Caco-2 (cell line): ENCODE measurements at regions not wholly inside any gene's neighbourhood (a gene's known extent, or its start where the extent isn't known, plus 50 kb on each side); places are given as distances from the start of the nearest gene placed in this dataset.

Experiments
- BruUV-seq: library from RNA; stranded (reverse); fragments of 400-500 nt; replicated peaks from 2 replicates; lab custom pipeline; 2021; lab: Mats Ljungman, UMichigan
- CTCF ChIA-PET: fragments of 300-600 bp; sonication (Branson Sonifier 250); formaldehyde crosslinking; loops from one replicate; lab custom pipeline; 2022; ENCODE audit warnings: antibody characterized with exemption; lab: Charles Lee
- POLR2A ChIA-PET: fragments of 300-600 bp; sonication (Branson Sonifier 250); formaldehyde crosslinking; loops from one replicate; lab custom pipeline; 2022; ENCODE audit warnings: antibody characterized with exemption; lab: Charles Lee
- DNase-seq, 2 experiments: peaks; one replicate each; pipeline versions ENCODE4 v3.0.0 to v3.0.0-alpha.2; 2020 to 2022
- H3K27me3 ChIP-seq: replicated peaks from 2 replicates; pipeline ENCODE4 v1.6.0; 2011; ENCODE audit warnings: low read length; ENCODE audit not compliant: control insufficient read depth, insufficient read depth
- H3K36me3 ChIP-seq: 2 replicates; pipeline ENCODE4 v1.5.1; 2011; ENCODE audit warnings: low read length; ENCODE audit not compliant: control insufficient read depth, insufficient read depth
- H3K4me1 ChIP-seq: fragments of 250-450 bp; sonication (Bioruptor Pico); 2 replicates; pipeline ENCODE4 v1.5.1; 2020; ENCODE audit warnings: mild to moderate bottlenecking
- H3K4me3 ChIP-seq: 2 replicates; pipeline ENCODE4 v1.5.1; 2011; ENCODE audit warnings: low read depth, mild to moderate bottlenecking, control low read depth, low read length
- H3K9me3 ChIP-seq: fragments of 250-450 bp; sonication (Bioruptor Pico); 2 replicates; pipeline ENCODE4 v1.5.1; 2020; ENCODE audit warnings: mild to moderate bottlenecking, moderate library complexity
- H3K27ac Mint-ChIP-seq: one replicate; pipeline ENCODE4 v1.8.0; 2022; ENCODE audit warnings: mixed read lengths; ENCODE audit not compliant: unreplicated experiment
- H3K27me3 Mint-ChIP-seq: one replicate; pipeline ENCODE4 v1.8.0; 2022; ENCODE audit warnings: mixed read lengths; ENCODE audit not compliant: insufficient read depth, unreplicated experiment
- H3K36me3 Mint-ChIP-seq: one replicate; pipeline ENCODE4 v1.8.0; 2022; ENCODE audit warnings: mild to moderate bottlenecking, mixed read lengths; ENCODE audit not compliant: insufficient read depth, unreplicated experiment
- H3K4me1 Mint-ChIP-seq: one replicate; pipeline ENCODE4 v1.8.0; 2022; ENCODE audit warnings: low read depth, mixed read lengths; ENCODE audit not compliant: unreplicated experiment
- H3K4me3 Mint-ChIP-seq: one replicate; pipeline ENCODE4 v1.8.0; 2022; ENCODE audit warnings: mild to moderate bottlenecking, moderate library complexity, mixed read lengths; ENCODE audit not compliant: unreplicated experiment
- H3K9me3 Mint-ChIP-seq: one replicate; pipeline ENCODE4 v1.8.0; 2022; ENCODE audit warnings: mixed read lengths; ENCODE audit not compliant: unreplicated experiment
- CTCF ChIP-seq, 2 experiments: fragments of 200-600 bp in 1 of 2; IDR thresholded peaks; 1 replicate in 1 of 2; 2 replicates in 1 of 2; pipeline versions ENCODE4 v1.5.1 to v1.8.0; 2011 to 2022; ENCODE audit warnings: antibody characterized with exemption in 1 of 2, control low read depth in 1 of 2, inconsistent platforms in 1 of 2, low read depth in 1 of 2, low read length in 1 of 2, mild to moderate bottlenecking in 1 of 2, moderate library complexity in 1 of 2; ENCODE audit not compliant: insufficient read depth in 1 of 2, severe bottlenecking in 1 of 2, unreplicated experiment in 1 of 2
- intact Hi-C: fragments of 100-400 bp; cut with micrococcal nuclease; formaldehyde crosslinking; loops from one replicate; pipeline ENCODE4 v1.10.0; 2022; ENCODE audit not compliant: unreplicated experiment

GRCh38 chr7:106179256-106179655, 67.1 kb upstream of the SYPL1 start:
- H3K4me3 ChIP-seq: no peak overlapping the region
- no peak for TF ChIP-seq CTCF (IDR thresholded peaks at IDR 0.05; ENCODE audit: insufficient read depth in 1 of 2, low read depth in 1 of 2, low read length in 1 of 2, severe bottlenecking in 1 of 2, unreplicated experiment in 1 of 2)
- H3K4me3 Mint-ChIP-seq: no peak overlapping the region
- no peak for DNase-seq
- no peaks in the 10 kb centered on the region for H3K9me3 Mint-ChIP-seq
- POLR2A ChIA-PET: no interaction called here
- no peaks in the 10 kb centered on the region for H3K4me1 Mint-ChIP-seq
- no peaks in the 10 kb centered on the region for H3K9me3 ChIP-seq
- H3K27me3 Mint-ChIP-seq: peaks cover 2% of the 10 kb centered on the region
- no peak overlapping the region for H3K27ac Mint-ChIP-seq
- H3K36me3 ChIP-seq: no peaks in the 10 kb centered on the region
- no TSS peak for BruUV-seq
- no peaks in the 10 kb centered on the region for H3K36me3 Mint-ChIP-seq
- CTCF ChIA-PET: interaction anchor here (0.6 to 2.0 kb wide), 2 partner anchors 283 to 697 kb away, joined by 3 to 9 read pairs; no protein-coding TSS in a partner anchor
- no peaks in the 10 kb centered on the region for H3K27me3 ChIP-seq
- H3K4me1 ChIP-seq: no peaks in the 10 kb centered on the region
- intact Hi-C loops: loop anchor here (5.0 kb wide), 1 partner anchor 343 kb away; no protein-coding TSS in a partner anchor

- Histone ChIP-seq H3K4me1 (no peaks in the 10 kb centered on the region), H3K36me3 (no peaks in the 10 kb centered on the region), H3K27me3 (no peaks in the 10 kb centered on the region), H3K4me3 (no peak overlapping the region), H3K9me3 (no peaks in the 10 kb centered on the region)
- no peak for DNase-seq
- ChIA-PET CTCF (interaction anchor here (0.6 to 2.0 kb wide), 2 partner anchors 284 to 697 kb away, joined by 3 to 9 read pairs; no protein-coding TSS in a partner anchor), POLR2A (no interaction called here)
- Mint-ChIP-seq H3K9me3 (no peaks in the 10 kb centered on the region), H3K4me1 (no peaks in the 10 kb centered on the region), H3K36me3 (no peaks in the 10 kb centered on the region), H3K27ac (no peak overlapping the region), H3K4me3 (no peak overlapping the region), H3K27me3 (peaks cover 3% of the 10 kb centered on the region)
- intact Hi-C loops: loop anchor here (5.0 kb wide), 1 partner anchor 344 kb away; no protein-coding TSS in a partner anchor
- BruUV-seq: no TSS peak
- peak in 1 of 2 experiments; percentile 15 for TF ChIP-seq CTCF (IDR thresholded peaks at IDR 0.05; ENCODE audit: insufficient read depth in 1 of 2, low read depth in 1 of 2, low read length in 1 of 2, severe bottlenecking in 1 of 2, unreplicated experiment in 1 of 2)
Measured at GRCh38 chr7:106178593-106179134, 66.6 kb upstream of the SYPL1 start.

GRCh38 chr7:106177738-106178592, 65.9 kb upstream of the SYPL1 start:
- TF ChIP-seq CTCF (IDR thresholded peaks at IDR 0.05; ENCODE audit: insufficient read depth in 1 of 2, low read depth in 1 of 2, low read length in 1 of 2, severe bottlenecking in 1 of 2, unreplicated experiment in 1 of 2): no peak
- Histone ChIP-seq H3K36me3 (no peaks in the 10 kb centered on the region), H3K4me3 (no peak overlapping the region), H3K27me3 (no peaks in the 10 kb centered on the region), H3K4me1 (no peaks in the 10 kb centered on the region), H3K9me3 (no peaks in the 10 kb centered on the region)
- no peak overlapping the region for H3K4me3 Mint-ChIP-seq
- H3K9me3 Mint-ChIP-seq: no peaks in the 10 kb centered on the region
- CTCF ChIA-PET: interaction anchor here (1.6 to 2.0 kb wide), 3 partner anchors 10 to 285 kb away, joined by 6 to 81 read pairs (median 9); no protein-coding TSS in a partner anchor
- intact Hi-C loops: loop anchor here (1.0 to 5.0 kb wide), 3 partner anchors 344 to 603 kb away; no protein-coding TSS in a partner anchor
- no peaks in the 10 kb centered on the region for H3K36me3 Mint-ChIP-seq
- H3K4me1 Mint-ChIP-seq: no peaks in the 10 kb centered on the region
- H3K27ac Mint-ChIP-seq: no peak overlapping the region
- no TSS peak for BruUV-seq
- POLR2A ChIA-PET: no interaction called here
- no peak for DNase-seq
- H3K27me3 Mint-ChIP-seq: peaks cover 3% of the 10 kb centered on the region
